PC-9 (cell line): ENCODE measurements at regions not wholly inside any gene's neighbourhood (a gene's known extent, or its start where the extent isn't known, plus 50 kb on each side); places are given as distances from the start of the nearest gene placed in this dataset.

Experiments used
- BruUV-seq: library from RNA; stranded (reverse); fragments of 400-500 nt; replicated peaks from 2 replicates; lab custom pipeline; 2021; lab: Mats Ljungman, UMichigan
- CTCF ChIA-PET: fragments of 300-600 bp; sonication (Branson Sonifier 250); formaldehyde crosslinking; loops from one replicate; lab custom pipeline; 2022; ENCODE audit warnings: antibody characterized with exemption; lab: Charles Lee
- POLR2A ChIA-PET: fragments of 300-600 bp; sonication (Branson Sonifier 250); formaldehyde crosslinking; loops from one replicate; lab custom pipeline; 2022; ENCODE audit warnings: antibody characterized with exemption; ENCODE audit not compliant: unreplicated experiment; lab: Charles Lee
- DNase-seq, 2 experiments: peaks; one replicate each; pipeline versions ENCODE4 v3.0.0 to v3.0.0-alpha.2; 2015 to 2022; ENCODE audit warnings: mixed read lengths in 1 of 2
- H2AFZ ChIP-seq: fragments of 200-600 bp; sonication (generic); 2 replicates; pipeline ENCODE4 v1.8.1; 2017; ENCODE audit warnings: antibody characterized with exemption
- H3F3A ChIP-seq: fragments of 200-600 bp; sonication (generic); 2 replicates; pipeline ENCODE4 v1.8.1; 2017; ENCODE audit warnings: antibody characterized with exemption, mild to moderate bottlenecking, low read depth; ENCODE audit not compliant: insufficient read depth
- H3K27ac ChIP-seq: fragments of 200-600 bp; sonication (generic); 2 replicates; pipeline ENCODE4 v1.6.1; 2016; ENCODE audit warnings: mixed run types
- H3K27me3 ChIP-seq: fragments of 200-600 bp; sonication (generic); 2 replicates; pipeline ENCODE4 v1.6.1; 2016; ENCODE audit warnings: low read depth, mixed run types; ENCODE audit not compliant: insufficient read depth
- H3K36me3 ChIP-seq: fragments of 200-600 bp; sonication (generic); 2 replicates; pipeline ENCODE4 v1.6.1; 2016; ENCODE audit warnings: low read depth, mixed run types
- H3K4me1 ChIP-seq: fragments of 200-600 bp; sonication (generic); replicated peaks from 2 replicates; pipeline ENCODE4 v1.6.1; 2016; ENCODE audit warnings: mixed run types; ENCODE audit not compliant: insufficient read depth
- H3K4me2 ChIP-seq: fragments of 200-600 bp; sonication (generic); 2 replicates; pipeline ENCODE4 v1.6.1; 2017; ENCODE audit warnings: mixed run types
- H3K4me3 ChIP-seq: fragments of 200-600 bp; sonication (generic); 2 replicates; pipeline ENCODE4 v1.6.1; 2016; ENCODE audit warnings: mixed run types
- H3K79me2 ChIP-seq: fragments of 200-600 bp; sonication (generic); 2 replicates; pipeline ENCODE4 v1.6.1; 2017; ENCODE audit warnings: low read depth, mixed run types
- H3K9me2 ChIP-seq: fragments of 200-600 bp; sonication (generic); 2 replicates; pipeline ENCODE4 v1.8.1; 2017; ENCODE audit warnings: mild to moderate bottlenecking; ENCODE audit not compliant: insufficient read depth
- H3K9me3 ChIP-seq: fragments of 200-600 bp; sonication (generic); 2 replicates; pipeline ENCODE4 v1.8.1; 2016; ENCODE audit warnings: low read depth; ENCODE audit not compliant: insufficient read depth
- H4K20me1 ChIP-seq: fragments of 200-600 bp; sonication (generic); 2 replicates; pipeline ENCODE4 v1.8.1; 2017; ENCODE audit not compliant: insufficient read depth
- EZH2 ChIP-seq: fragments of 200-600 bp; sonication (generic); IDR thresholded peaks from 2 replicates; pipeline ENCODE4 v1.8.0; 2017; ENCODE audit warnings: antibody characterized with exemption, low read depth
- intact Hi-C: fragments of 100-400 bp; cut with micrococcal nuclease; formaldehyde crosslinking; loops from one replicate; pipeline ENCODE4 v1.10.0; 2022; ENCODE audit not compliant: unreplicated experiment
- TF ChIP-seq, protein P1 (sequence below): fragments of 200-600 bp; sonication (generic); conservative IDR thresholded peaks from 2 replicates; pipeline ENCODE4 v1.6.1; 2017; ENCODE audit warnings: mixed run types, antibody characterized with exemption, mild to moderate bottlenecking, moderate library complexity

DNA sequence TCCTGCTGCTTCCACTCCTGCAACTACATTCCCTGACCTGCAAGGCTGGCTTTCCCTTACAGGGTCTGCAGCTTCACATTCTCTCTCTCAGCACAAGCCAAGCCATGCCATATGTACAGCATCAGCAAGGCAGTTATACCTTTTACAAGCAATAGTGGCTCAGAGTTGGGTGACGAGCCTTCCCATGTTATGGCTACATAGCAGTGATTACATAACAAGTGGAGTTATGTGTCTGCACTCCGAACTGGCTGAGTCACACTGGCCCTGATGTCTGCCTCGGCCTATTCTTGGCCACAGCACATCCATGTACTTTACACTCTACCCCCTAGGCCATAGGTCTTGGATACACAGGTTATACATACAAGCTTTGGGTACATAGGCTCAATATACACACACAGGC is 52.0 kb upstream of the SNCAIP start:
- ChIA-PET POLR2A (no interaction called here), CTCF (no interaction called here)
- no peaks in the 10 kb centered on the region for H3F3A ChIP-seq
- H3K9me3 ChIP-seq: no peaks in the 10 kb centered on the region
- no peak overlapping the region for H3K4me3 ChIP-seq
- no peaks in the 10 kb centered on the region for H3K36me3 ChIP-seq
- no peaks in the 10 kb centered on the region for H3K9me2 ChIP-seq
- intact Hi-C loops: no loop called here
- no peak for DNase-seq
- no peak overlapping the region for H2AFZ ChIP-seq
- H3K27me3 ChIP-seq: no peaks in the 10 kb centered on the region
- TF ChIP-seq, protein P1, sequence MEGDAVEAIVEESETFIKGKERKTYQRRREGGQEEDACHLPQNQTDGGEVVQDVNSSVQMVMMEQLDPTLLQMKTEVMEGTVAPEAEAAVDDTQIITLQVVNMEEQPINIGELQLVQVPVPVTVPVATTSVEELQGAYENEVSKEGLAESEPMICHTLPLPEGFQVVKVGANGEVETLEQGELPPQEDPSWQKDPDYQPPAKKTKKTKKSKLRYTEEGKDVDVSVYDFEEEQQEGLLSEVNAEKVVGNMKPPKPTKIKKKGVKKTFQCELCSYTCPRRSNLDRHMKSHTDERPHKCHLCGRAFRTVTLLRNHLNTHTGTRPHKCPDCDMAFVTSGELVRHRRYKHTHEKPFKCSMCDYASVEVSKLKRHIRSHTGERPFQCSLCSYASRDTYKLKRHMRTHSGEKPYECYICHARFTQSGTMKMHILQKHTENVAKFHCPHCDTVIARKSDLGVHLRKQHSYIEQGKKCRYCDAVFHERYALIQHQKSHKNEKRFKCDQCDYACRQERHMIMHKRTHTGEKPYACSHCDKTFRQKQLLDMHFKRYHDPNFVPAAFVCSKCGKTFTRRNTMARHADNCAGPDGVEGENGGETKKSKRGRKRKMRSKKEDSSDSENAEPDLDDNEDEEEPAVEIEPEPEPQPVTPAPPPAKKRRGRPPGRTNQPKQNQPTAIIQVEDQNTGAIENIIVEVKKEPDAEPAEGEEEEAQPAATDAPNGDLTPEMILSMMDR: no peak
- no peak for TF ChIP-seq EZH2
- H3K4me1 ChIP-seq: no peaks in the 10 kb centered on the region
- H4K20me1 ChIP-seq: no peaks in the 10 kb centered on the region
- no peak overlapping the region for H3K27ac ChIP-seq
- no peak overlapping the region for H3K4me2 ChIP-seq
- H3K79me2 ChIP-seq: no peaks in the 10 kb centered on the region
- no TSS peak for BruUV-seq

DNA sequence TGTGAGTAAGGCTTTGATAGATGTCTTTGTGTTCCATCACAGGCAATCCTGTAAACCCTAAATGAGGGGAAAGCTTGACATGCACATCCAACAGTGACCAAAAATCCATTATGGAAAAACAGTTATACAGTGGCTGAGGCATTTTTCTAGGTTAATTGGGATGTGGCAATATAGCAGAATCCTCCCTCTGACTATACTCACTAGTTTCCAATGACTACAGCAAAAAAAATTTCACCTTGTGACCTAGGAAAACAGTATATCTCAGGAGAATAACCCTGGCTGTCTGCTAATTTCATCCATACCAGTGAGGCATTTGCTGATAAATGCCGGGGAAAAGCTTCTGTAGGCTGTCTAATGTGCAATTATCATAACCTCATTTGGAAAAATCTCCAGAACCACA is 49.9 kb upstream of the SNCAIP start:
- intact Hi-C loops: no loop called here
- POLR2A ChIA-PET: no interaction called here
- no peaks in the 10 kb centered on the region for H3K4me1 ChIP-seq
- H2AFZ ChIP-seq: no peak overlapping the region
- CTCF ChIA-PET: no interaction called here
- H3K27ac ChIP-seq: no peak overlapping the region
- no peak overlapping the region for H3K4me3 ChIP-seq
- TF ChIP-seq, protein P1: no peak
- TF ChIP-seq EZH2: no peak
- H3K27me3 ChIP-seq: no peaks in the 10 kb centered on the region
- H3K4me2 ChIP-seq: no peak overlapping the region
- H3K36me3 ChIP-seq: no peaks in the 10 kb centered on the region
- no peaks in the 10 kb centered on the region for H3F3A ChIP-seq
- BruUV-seq: no TSS peak
- no peak for DNase-seq
- H4K20me1 ChIP-seq: no peaks in the 10 kb centered on the region
- H3K79me2 ChIP-seq: no peaks in the 10 kb centered on the region
- H3K9me3 ChIP-seq: no peaks in the 10 kb centered on the region
- no peaks in the 10 kb centered on the region for H3K9me2 ChIP-seq
